ENCODE measurements at regions not wholly inside any gene's neighbourhood (a gene's known extent, or its start where the extent isn't known, plus 50 kb on each side); places are given as distances from the start of the nearest gene placed in this dataset.

DNA sequence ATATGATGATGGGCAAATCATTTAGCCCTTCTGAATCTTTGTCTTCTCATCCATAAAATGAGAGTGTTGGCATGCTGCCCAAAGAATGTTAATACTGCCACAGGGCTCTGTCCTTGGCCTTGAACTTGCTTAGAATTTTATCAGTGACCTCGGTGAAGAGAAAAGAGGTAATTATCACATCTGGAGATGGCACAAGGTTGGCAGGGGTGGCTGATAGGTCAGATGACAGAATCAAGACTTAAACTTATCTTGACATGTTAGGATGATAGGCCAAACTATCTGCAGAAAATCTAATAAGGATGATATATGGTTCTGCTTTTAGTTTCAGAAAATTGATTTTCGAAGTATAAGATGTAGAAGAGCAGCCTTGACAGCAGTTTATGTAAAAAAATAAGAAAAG, 599.1 kb upstream of the CLINT1 start:
- no peak for TF ChIP-seq POLR2A (IDR thresholded peaks at IDR 0.05; ENCODE audit: low read depth, low read length)
- no peak for TF ChIP-seq POLR2AphosphoS5 (IDR thresholded peaks at IDR 0.05; ENCODE audit: low read depth, low read length)
- TF ChIP-seq TAF1 (IDR thresholded peaks at IDR 0.05; ENCODE audit: borderline replicate concordance, low read depth, low read length), result no peak

All from GM12892 (cell line).